ENCODE measurements at regions not wholly inside any gene's neighbourhood (a gene's known extent, or its start where the extent isn't known, plus 50 kb on each side); places are given as distances from the start of the nearest gene placed in this dataset.

DNA sequence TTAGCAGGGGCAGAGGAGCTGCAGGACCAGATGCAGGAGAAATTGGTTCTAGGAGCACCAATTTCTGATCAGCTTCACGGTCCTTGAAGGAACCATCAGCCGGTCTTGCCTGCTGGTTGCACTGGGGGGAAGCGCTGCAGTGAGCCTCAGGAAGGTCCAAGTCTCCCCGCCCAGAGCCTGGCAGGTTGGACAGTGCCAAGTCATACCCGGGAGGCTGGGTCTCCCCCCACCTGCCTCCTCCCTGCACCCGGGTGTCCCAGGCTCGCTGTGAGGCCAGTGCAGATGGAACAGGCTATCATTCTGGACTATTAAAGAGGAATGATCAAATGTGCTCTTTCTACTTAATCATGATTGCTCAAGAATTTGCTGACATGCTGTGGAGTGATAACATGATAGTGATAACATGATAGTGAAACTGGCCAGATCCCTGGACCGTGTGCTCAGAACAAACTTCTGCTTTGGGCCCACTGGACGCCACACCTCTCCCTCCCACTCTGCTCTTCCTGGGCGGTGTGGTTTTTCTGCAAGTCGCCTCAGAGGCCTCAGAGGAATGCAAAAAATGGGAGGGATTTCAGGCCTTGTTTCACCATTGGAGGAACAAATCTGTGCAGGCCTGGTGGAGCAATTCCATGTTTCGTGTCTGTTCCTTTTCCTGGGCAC, 236.0 kb downstream of the IRF8 start:
- DNase-seq (ENCODE audit: low spot score in 2 of 2, unreplicated experiment in 2 of 2), result no peak
- TF ChIP-seq, protein P1, sequence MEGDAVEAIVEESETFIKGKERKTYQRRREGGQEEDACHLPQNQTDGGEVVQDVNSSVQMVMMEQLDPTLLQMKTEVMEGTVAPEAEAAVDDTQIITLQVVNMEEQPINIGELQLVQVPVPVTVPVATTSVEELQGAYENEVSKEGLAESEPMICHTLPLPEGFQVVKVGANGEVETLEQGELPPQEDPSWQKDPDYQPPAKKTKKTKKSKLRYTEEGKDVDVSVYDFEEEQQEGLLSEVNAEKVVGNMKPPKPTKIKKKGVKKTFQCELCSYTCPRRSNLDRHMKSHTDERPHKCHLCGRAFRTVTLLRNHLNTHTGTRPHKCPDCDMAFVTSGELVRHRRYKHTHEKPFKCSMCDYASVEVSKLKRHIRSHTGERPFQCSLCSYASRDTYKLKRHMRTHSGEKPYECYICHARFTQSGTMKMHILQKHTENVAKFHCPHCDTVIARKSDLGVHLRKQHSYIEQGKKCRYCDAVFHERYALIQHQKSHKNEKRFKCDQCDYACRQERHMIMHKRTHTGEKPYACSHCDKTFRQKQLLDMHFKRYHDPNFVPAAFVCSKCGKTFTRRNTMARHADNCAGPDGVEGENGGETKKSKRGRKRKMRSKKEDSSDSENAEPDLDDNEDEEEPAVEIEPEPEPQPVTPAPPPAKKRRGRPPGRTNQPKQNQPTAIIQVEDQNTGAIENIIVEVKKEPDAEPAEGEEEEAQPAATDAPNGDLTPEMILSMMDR (IDR thresholded peaks at IDR 0.05; ENCODE audit: unreplicated experiment), result no peak
- no peaks in the 10 kb centered on the region for H3K36me3 Mint-ChIP-seq
- no peak overlapping the region for H3K27ac Mint-ChIP-seq
- H3K4me1 Mint-ChIP-seq, result peaks cover 7% of the 10 kb centered on the region
- H3K27me3 Mint-ChIP-seq (ENCODE audit: low read depth), result peaks cover 29% of the 10 kb centered on the region
- H3K9me3 Mint-ChIP-seq, result no peaks in the 10 kb centered on the region
- H3K4me3 Mint-ChIP-seq, result no peak overlapping the region

DNA sequence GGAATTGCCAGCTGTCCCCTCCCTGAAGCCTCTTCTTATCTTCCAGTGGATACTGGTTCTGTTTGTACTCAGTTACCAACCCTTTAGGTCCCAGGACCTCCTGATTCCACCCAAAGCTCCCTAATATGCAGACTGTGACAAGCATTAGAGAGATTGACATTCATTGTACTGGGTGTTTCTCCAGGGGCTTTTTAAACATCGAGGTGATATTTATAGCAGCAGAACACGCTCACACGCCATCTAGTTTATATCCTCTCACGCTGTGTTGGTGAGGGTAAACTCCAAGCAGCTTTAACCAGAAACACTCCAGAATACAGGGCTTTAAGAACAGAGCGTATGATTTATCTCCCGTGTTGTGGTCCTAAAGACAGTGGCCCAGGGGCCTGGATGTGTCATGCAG, 238.4 kb downstream of the IRF8 start:
- Mint-ChIP-seq H3K4me3 (no peak overlapping the region), H3K27ac (no peak overlapping the region), H3K4me1 (peaks cover 7% of the 10 kb centered on the region), H3K27me3 (ENCODE audit: low read depth) (peaks cover 40% of the 10 kb centered on the region), H3K9me3 (no peaks in the 10 kb centered on the region), H3K36me3 (no peaks in the 10 kb centered on the region)
- TF ChIP-seq, protein P1 (IDR thresholded peaks at IDR 0.05; ENCODE audit: unreplicated experiment), result no peak
- DNase-seq (ENCODE audit: low spot score in 2 of 2, unreplicated experiment in 2 of 2), result no peak

DNA sequence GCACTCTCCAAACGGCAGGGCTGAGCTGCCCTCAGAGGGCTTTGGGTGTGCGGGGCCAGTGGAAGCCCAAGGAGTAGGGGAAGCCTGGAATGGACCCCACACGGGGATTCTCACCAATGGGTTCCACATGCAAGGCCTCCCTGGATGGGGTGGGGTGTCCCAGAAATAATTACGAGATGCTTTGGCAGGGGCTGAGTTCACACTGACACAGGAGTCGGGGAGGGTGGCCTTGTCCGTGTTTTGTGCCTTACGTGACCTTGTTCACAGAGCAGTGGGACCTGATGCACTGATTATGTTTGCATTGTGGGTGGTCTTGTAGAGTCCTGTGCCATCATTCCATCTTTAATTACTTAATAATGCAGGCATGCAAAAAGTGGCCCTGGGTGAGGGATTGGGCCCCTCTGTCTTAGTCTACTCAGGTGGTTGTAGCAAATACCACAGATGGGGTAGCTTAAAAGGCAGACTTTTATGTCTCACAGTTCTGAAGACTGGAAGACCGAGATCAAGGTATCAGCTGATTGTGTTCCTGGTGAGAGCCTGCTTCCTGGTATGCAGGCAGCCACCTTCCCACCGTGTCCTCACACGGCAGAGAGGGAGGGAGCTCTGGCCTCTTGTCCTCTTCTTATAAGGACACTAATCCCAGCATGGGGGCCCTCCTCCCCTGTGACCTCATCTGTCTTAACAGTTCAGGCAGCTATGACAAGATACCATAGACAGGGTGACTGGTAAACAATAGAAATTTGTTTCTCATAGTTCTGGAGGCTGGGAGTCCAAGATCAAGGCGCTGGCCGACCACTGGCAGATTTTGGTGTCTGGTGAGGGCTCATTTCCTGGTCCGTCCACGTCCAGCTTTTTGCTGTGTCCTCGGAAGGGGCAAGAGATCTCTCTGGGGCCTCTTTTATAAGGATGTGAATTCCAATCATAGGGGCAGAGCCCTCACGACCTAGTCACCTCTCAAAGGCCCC, 239.4 kb downstream of the IRF8 start:
- Mint-ChIP-seq H3K36me3 (no peaks in the 10 kb centered on the region), H3K27me3 (ENCODE audit: low read depth) (peaks cover 41% of the 10 kb centered on the region), H3K27ac (no peak overlapping the region), H3K4me1 (peaks cover 7% of the 10 kb centered on the region), H3K4me3 (no peak overlapping the region), H3K9me3 (no peaks in the 10 kb centered on the region)
- TF ChIP-seq, protein P1 (IDR thresholded peaks at IDR 0.05; ENCODE audit: unreplicated experiment), result no peak
- DNase-seq (ENCODE audit: low spot score in 2 of 2, unreplicated experiment in 2 of 2), result no peak

DNA sequence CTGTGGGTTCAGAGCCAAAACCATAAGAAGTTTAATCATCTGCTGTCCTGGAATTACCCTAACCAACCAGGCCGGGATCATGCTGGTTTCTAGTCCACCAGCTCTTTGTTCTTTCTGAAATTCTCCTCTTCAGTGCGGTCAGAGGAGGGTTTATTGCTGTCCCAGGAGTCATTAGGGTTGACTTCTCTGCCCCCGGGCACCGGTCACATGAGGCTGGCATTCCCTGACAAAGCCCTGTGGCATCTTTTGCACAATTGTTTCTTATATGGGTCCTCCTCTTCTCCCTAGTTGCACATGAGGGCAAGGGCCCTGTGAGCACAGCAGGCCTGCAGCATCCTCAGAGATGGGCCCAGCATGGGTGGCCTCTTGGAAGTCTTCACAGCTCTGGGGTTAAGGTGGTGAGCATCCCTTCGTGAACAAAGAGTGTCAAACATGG, 243.9 kb downstream of the IRF8 start:
- H3K36me3 Mint-ChIP-seq, result no peaks in the 10 kb centered on the region
- peaks cover 45% of the 10 kb centered on the region for H3K27me3 Mint-ChIP-seq (ENCODE audit: low read depth)
- H3K9me3 Mint-ChIP-seq, result peaks cover 3% of the 10 kb centered on the region
- no peak for DNase-seq (ENCODE audit: low spot score in 2 of 2, unreplicated experiment in 2 of 2)
- H3K27ac Mint-ChIP-seq, result no peak overlapping the region
- H3K4me1 Mint-ChIP-seq, result peaks cover 1% of the 10 kb centered on the region
- TF ChIP-seq, protein P1 (IDR thresholded peaks at IDR 0.05; ENCODE audit: unreplicated experiment), result no peak
- no peak overlapping the region for H3K4me3 Mint-ChIP-seq

DNA sequence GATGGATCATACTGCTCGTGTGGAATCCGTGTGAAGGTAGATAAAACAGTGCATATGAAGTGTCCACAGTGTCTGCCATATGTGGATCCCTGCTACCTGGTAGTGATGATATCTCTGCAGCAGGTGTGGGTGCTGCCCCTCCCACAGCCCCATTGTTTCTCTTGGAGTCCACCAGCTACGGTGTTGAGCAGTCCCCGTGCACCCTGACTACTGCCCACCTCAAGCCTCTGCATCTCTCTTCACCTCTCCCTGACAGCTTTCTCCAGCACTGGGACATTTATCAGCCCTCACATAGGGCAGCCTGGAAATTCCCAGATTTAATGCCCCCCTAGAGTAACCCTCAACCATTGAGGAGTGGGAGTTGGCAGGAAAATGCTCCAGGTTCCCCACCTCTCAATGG, 244.7 kb downstream of the IRF8 start:
- H3K27me3 Mint-ChIP-seq (ENCODE audit: low read depth), result peaks cover 36% of the 10 kb centered on the region
- DNase-seq (ENCODE audit: low spot score in 2 of 2, unreplicated experiment in 2 of 2), result no peak
- no peak overlapping the region for H3K27ac Mint-ChIP-seq

More for the DNA sequence above, 244.7 kb downstream of the IRF8 start:
- H3K9me3 Mint-ChIP-seq, result peaks cover 4% of the 10 kb centered on the region
- H3K4me3 Mint-ChIP-seq, result no peak overlapping the region
- no peaks in the 10 kb centered on the region for H3K4me1 Mint-ChIP-seq
- H3K36me3 Mint-ChIP-seq, result no peaks in the 10 kb centered on the region
- TF ChIP-seq, protein P1 (IDR thresholded peaks at IDR 0.05; ENCODE audit: unreplicated experiment), result no peak

Data from mesothelial cell of epicardium (in vitro differentiated cells).